Ovary (tissue), 7 donors: ENCODE measurements at regions not wholly inside any gene's neighbourhood (a gene's known extent, or its start where the extent isn't known, plus 50 kb on each side); places are given as distances from the start of the nearest gene placed in this dataset.

Experiments used
- DNase-seq, 5 donors: peaks; one replicate each; pipeline ENCODE4 v3.0.0-alpha.2; 2019 to 2020
- H3K27ac ChIP-seq, 2 donors: fragments of 200-600 bp; one replicate each; pipeline versions ENCODE4 v1.5.1 to v1.8.0; 2019 to 2022
- H3K27me3 ChIP-seq: fragments of 200-600 bp; one replicate; pipeline ENCODE4 v1.8.0; 2022
- H3K36me3 ChIP-seq: fragments of 200-600 bp; sonication (generic); one replicate; pipeline ENCODE4 v1.5.1; 2019
- H3K4me1 ChIP-seq: one replicate; pipeline ENCODE4 v1.8.1; 2013; ENCODE audit warnings: mild to moderate bottlenecking, moderate library complexity; ENCODE audit not compliant: insufficient read depth
- H3K4me3 ChIP-seq: fragments of 200-600 bp; sonication (generic); one replicate; pipeline ENCODE4 v1.5.1; 2017
- H3K9me3 ChIP-seq, 2 donors: fragments of 200-600 bp in 1 of 2; sonication (generic) in 1 of 2; one replicate each; pipeline versions ENCODE4 v1.5.1 to v1.8.1; 2013 to 2019; ENCODE audit warnings: mild to moderate bottlenecking in 1 of 2, moderate library complexity in 1 of 2
- CTCF ChIP-seq, 3 donors: fragments of 450-650 bp in 2 of 3; fragments of 200-600 bp in 1 of 3; IDR thresholded peaks; one replicate each; pipeline versions ENCODE4 v1.5.1 to v1.8.0; 2016 to 2022; ENCODE audit warnings: antibody characterized with exemption in 3 of 3, mild to moderate bottlenecking in 1 of 3
- EP300 ChIP-seq: sonication (generic); formaldehyde crosslinking; IDR thresholded peaks from one replicate; pipeline ENCODE4 v1.6.1; 2017; ENCODE audit warnings: antibody characterized with exemption
- POLR2A ChIP-seq: fragments of 450-650 bp; IDR thresholded peaks from one replicate; pipeline ENCODE4 v1.6.1; 2017; ENCODE audit warnings: antibody characterized with exemption, mild to moderate bottlenecking, moderate library complexity
- WGBS, 3 donors: extraction: QIAGEN DNeasy Blood & Tissue Kit in 1 of 3; methylation state at CpG; one replicate each; pipeline versions ENCODE4 v1.1.5 to v1.1.7; 2013 to 2017; 5-methylcytosine and 5-hydroxymethylcytosine counted together
- intact Hi-C, 4 donors: fragments of 100-400 bp; cut with DNase I; formaldehyde crosslinking; loops; one replicate each; pipeline versions ENCODE4 v1.11.0 to v1.15.1; 2022 to 2023
- donor health status: DM: no; HTN: no; CAD: no; lungs with moderate emphysema.
- donor health status: DM: no; HTN: no; CAD: no.
- donor health status: Bipolar disorder and iron deficiency.
- donor health status: DM: no; HTN: no; CAD: no.
- donor health status: DM: yes; HTN: yes; CAD: no.

DNA sequence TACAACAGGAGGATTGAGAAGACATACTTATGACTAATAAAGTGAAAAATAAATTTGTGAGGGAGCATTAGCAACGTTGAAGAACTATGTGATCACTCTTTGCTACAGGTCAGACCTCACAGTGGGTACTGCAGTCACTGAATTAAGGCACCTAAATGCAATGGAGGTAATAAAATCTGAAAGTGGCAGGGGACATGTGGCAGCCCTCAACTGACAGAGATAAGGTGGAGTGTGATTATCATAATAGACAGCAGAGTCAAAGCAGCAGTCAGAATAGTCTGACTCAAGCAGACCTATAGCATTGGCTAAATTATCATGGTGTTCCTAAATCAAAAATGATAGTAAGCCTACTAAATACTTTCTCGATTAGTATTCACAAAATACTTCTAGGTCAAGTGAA, 1220.5 kb downstream of the PCDH18 start:
- Histone ChIP-seq H3K9me3 (no peaks in the 10 kb centered on the region), H3K4me1 (no peaks in the 10 kb centered on the region), H3K27me3 (no peaks in the 10 kb centered on the region), H3K27ac (no peak overlapping the region), H3K4me3 (no peak overlapping the region), H3K36me3 (no peaks in the 10 kb centered on the region)
- TF ChIP-seq EP300: no peak
- TF ChIP-seq POLR2A: no peak
- TF ChIP-seq CTCF (IDR thresholded peaks at IDR 0.05): no peak
- intact Hi-C loops: no loop called here
- WGBS, 3 donors: 56 to 72% (median 67%) methylated on average over 2 of the region's 2 CpGs
- no peak for DNase-seq

DNA sequence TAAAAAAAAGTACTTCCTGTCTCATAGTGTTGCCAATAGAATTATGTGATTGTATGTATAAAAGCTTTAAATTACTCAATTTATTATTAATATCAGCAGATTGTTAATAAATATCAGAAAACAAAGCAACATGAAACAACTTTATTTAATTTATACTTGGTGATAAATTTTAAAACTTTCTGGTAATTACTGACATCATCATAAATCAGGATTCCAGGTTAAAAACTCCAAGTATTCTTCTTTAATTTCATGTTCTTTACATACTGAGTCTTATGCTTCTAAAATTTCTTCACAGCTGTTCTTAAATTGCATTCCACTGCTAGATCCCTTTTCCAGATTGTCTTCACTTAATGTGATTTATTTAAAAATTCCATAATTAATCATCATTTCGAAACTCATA, 1224.5 kb downstream of the PCDH18 start:
- H3K27me3 ChIP-seq: no peaks in the 10 kb centered on the region
- no peak for DNase-seq
- H3K4me3 ChIP-seq: no peak overlapping the region
- H3K36me3 ChIP-seq: no peaks in the 10 kb centered on the region
- intact Hi-C loops: no loop called here
- no peak for TF ChIP-seq CTCF (IDR thresholded peaks at IDR 0.05)
- no peak overlapping the region for H3K27ac ChIP-seq
- no peaks in the 10 kb centered on the region for H3K4me1 ChIP-seq
- WGBS, 3 donors: 80 to 93% (median 88%) methylated on average over 1 of the region's 1 CpG
- H3K9me3 ChIP-seq: no peaks in the 10 kb centered on the region

DNA sequence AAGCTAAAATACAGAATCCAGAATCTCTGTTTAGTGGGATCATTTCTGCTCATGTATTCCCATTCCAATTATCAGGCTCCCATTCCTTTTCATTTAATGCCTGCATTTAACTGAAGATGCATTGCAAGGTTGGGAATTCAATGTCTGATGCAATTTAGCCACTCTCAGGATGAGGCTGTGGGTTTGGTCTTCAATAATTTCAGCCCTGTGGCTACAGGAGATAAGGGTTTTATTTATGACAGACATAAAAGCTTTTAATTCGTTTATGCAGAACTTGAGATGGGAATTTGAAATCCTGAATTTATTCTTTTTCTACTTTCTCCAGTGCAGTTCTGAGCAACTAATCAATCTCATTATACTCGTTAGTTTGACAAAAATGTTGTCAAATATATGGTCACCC, 1225.9 kb downstream of the PCDH18 start:
- TF ChIP-seq POLR2A (no peak), EP300 (no peak), CTCF (IDR thresholded peaks at IDR 0.05) (no peak)
- Histone ChIP-seq H3K4me3 (no peak overlapping the region), H3K27me3 (no peaks in the 10 kb centered on the region), H3K9me3 (no peaks in the 10 kb centered on the region), H3K36me3 (no peaks in the 10 kb centered on the region), H3K4me1 (no peaks in the 10 kb centered on the region), H3K27ac (no peak overlapping the region)
- no peak for DNase-seq
- intact Hi-C loops: no loop called here
- WGBS, 3 donors: 40 to 50% (median 48%) methylated on average over 2 of the region's 2 CpGs

DNA sequence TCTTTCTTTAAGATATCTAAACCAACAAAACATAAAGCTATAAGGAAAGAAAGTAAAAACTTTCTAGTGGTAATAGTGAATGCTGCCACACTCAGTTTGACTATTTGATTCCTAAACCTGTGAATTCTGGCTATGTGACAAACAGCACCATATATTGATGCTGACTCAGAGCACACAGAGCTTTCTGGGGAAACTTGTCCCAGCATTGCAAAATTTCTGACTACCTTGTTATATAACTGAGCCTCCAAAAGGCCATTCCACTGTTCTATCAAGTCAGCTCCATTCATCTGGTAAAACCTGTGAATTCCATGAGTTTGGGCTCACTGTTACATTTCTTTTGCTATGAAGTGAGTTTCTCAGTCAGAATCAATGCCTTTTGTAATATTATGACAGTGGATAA, 1229.7 kb downstream of the PCDH18 start:
- H3K9me3 ChIP-seq: no peaks in the 10 kb centered on the region
- no peaks in the 10 kb centered on the region for H3K4me1 ChIP-seq
- intact Hi-C loops: no loop called here
- H3K36me3 ChIP-seq: no peaks in the 10 kb centered on the region
- H3K27ac ChIP-seq: no peak overlapping the region
- DNase-seq: no peak
- H3K27me3 ChIP-seq: no peaks in the 10 kb centered on the region
- TF ChIP-seq POLR2A: no peak
- TF ChIP-seq EP300: no peak
- no peak for TF ChIP-seq CTCF (IDR thresholded peaks at IDR 0.05)
- H3K4me3 ChIP-seq: no peak overlapping the region
